ENCODE measurements at regions not wholly inside any gene's neighbourhood (a gene's known extent, or its start where the extent isn't known, plus 50 kb on each side); places are given as distances from the start of the nearest gene placed in this dataset.

- H3K9me3 ChIP-seq (ENCODE audit: control extremely low read depth in 1 of 5, control insufficient read depth in 4 of 5, insufficient read depth in 2 of 5, low read depth in 1 of 5, low read length in 4 of 5), result no peaks in the 10 kb centered on the region
- H3K27me3 ChIP-seq (replicated peaks in 2 of 5; ENCODE audit: control insufficient read depth in 4 of 5, insufficient read depth in 5 of 5, low read length in 4 of 5), result peaks cover 0 to 3% (median 2%) of the 10 kb centered on the region in 5 experiments
- no peak overlapping the region for H3K4me3 ChIP-seq (ENCODE audit: control insufficient read depth in 1 of 7, extremely low read depth in 1 of 7, insufficient read depth in 4 of 7, low read depth in 2 of 7, low read length in 6 of 7)
- POLR2A ChIA-PET, result interaction anchor here (0.6 kb wide), 1 partner anchor 12 kb away, joined by 3 read pairs; no protein-coding TSS in a partner anchor
- CTCF ChIA-PET, result no interaction called here
- H3K27ac ChIP-seq (ENCODE audit: insufficient read depth in 1 of 2, low read depth in 1 of 2, low read length in 2 of 2, poor library complexity in 1 of 2, severe bottlenecking in 2 of 2), result no peak overlapping the region
- no peaks in the 10 kb centered on the region for H3K4me1 ChIP-seq (ENCODE audit: control extremely low read depth in 1 of 4, control insufficient read depth in 4 of 4, insufficient read depth in 4 of 4, low read length in 3 of 4)
- H3K36me3 ChIP-seq (ENCODE audit: control insufficient read depth in 4 of 4, insufficient read depth in 4 of 4, low read length in 3 of 4), result no peaks in the 10 kb centered on the region
- no peak for DNase-seq
Observed at GRCh38 chr9:88243736-88244135, 105.5 kb upstream of the SPATA31C2 start.

DNA sequence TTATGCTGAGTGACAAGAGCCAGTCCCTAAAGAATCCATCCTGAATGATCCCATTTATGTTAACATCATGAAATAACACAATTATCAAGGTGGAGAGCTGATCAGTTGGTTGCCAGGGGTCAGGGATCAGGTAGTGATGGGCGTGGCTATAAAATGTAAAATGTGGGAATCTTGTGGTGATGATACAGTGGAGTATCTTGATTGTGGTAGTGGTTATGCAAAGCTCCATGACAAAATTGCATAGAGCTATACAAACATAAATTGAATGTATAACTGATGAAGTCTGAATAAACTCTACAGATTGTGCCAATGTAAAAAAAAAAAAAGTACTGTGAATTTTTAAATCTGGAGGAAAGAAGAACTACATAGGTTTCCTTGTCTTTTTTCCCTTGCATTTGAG is 104.6 kb upstream of the SPATA31C2 start:
- Histone ChIP-seq H3K27me3 (replicated peaks in 2 of 5; ENCODE audit: control insufficient read depth in 4 of 5, insufficient read depth in 5 of 5, low read length in 4 of 5) (peaks cover 0 to 3% (median 2%) of the 10 kb centered on the region in 5 experiments), H3K4me3 (ENCODE audit: control insufficient read depth in 1 of 7, extremely low read depth in 1 of 7, insufficient read depth in 4 of 7, low read depth in 2 of 7, low read length in 6 of 7) (no peak overlapping the region), H3K4me1 (ENCODE audit: control extremely low read depth in 1 of 4, control insufficient read depth in 4 of 4, insufficient read depth in 4 of 4, low read length in 3 of 4) (no peaks in the 10 kb centered on the region), H3K27ac (ENCODE audit: insufficient read depth in 1 of 2, low read depth in 1 of 2, low read length in 2 of 2, poor library complexity in 1 of 2, severe bottlenecking in 2 of 2) (no peak overlapping the region), H3K36me3 (ENCODE audit: control insufficient read depth in 4 of 4, insufficient read depth in 4 of 4, low read length in 3 of 4) (no peaks in the 10 kb centered on the region), H3K9me3 (ENCODE audit: control extremely low read depth in 1 of 5, control insufficient read depth in 4 of 5, insufficient read depth in 2 of 5, low read depth in 1 of 5, low read length in 4 of 5) (no peaks in the 10 kb centered on the region)
- no peak for DNase-seq
- WGBS (ENCODE audit: insufficient coverage), result 100% methylated on average over 1 of the region's 1 CpG
- ChIA-PET CTCF (no interaction called here), POLR2A (interaction anchor here (0.6 kb wide), 1 partner anchor 13 kb away, joined by 3 read pairs; no protein-coding TSS in a partner anchor)

DNA sequence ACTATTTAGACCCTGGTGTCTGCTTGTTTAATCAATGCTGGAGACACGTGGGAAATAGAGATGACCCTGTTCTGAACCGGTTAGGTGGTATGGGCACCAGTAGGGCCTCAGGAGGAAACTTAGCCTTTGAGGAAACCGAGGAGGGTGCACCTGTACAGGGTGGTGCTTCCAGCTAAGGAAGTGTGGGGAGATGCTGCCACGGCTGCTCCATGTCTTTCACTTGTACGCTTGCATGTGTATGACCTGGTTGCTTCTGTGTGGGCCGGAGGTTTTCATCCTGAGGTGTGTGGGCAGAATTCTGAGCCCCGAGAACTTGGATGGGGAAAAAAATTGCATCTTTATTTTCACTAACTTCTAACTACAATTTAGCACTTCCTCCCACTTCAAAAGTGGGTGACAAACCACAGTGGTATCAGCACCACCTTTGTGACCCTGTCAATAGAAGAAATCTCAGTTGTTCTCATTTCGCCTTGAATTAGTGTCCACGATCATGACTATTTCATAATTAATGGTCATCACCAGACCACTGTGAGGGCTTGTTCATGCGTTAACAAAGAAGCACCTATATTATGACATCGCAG is 99.8 kb upstream of the SPATA31C2 start:
- no peaks in the 10 kb centered on the region for H3K36me3 ChIP-seq (ENCODE audit: control insufficient read depth in 4 of 4, insufficient read depth in 4 of 4, low read length in 3 of 4)
- DNase-seq, result no peak
- POLR2A ChIA-PET, result no interaction called here
- H3K9me3 ChIP-seq (ENCODE audit: control extremely low read depth in 1 of 5, control insufficient read depth in 4 of 5, insufficient read depth in 2 of 5, low read depth in 1 of 5, low read length in 4 of 5), result no peaks in the 10 kb centered on the region
- H3K27me3 ChIP-seq (replicated peaks in 2 of 5; ENCODE audit: control insufficient read depth in 4 of 5, insufficient read depth in 5 of 5, low read length in 4 of 5), result no peaks in the 10 kb centered on the region
- no peak overlapping the region for H3K27ac ChIP-seq (ENCODE audit: insufficient read depth in 1 of 2, low read depth in 1 of 2, low read length in 2 of 2, poor library complexity in 1 of 2, severe bottlenecking in 2 of 2)
- H3K4me1 ChIP-seq (ENCODE audit: control extremely low read depth in 1 of 4, control insufficient read depth in 4 of 4, insufficient read depth in 4 of 4, low read length in 3 of 4), result no peaks in the 10 kb centered on the region
- CTCF ChIA-PET, result no interaction called here
- no peak overlapping the region for H3K4me3 ChIP-seq (ENCODE audit: control insufficient read depth in 1 of 7, extremely low read depth in 1 of 7, insufficient read depth in 4 of 7, low read depth in 2 of 7, low read length in 6 of 7)
- WGBS (ENCODE audit: insufficient coverage), result 94% methylated on average over 7 of the region's 11 CpGs

DNA sequence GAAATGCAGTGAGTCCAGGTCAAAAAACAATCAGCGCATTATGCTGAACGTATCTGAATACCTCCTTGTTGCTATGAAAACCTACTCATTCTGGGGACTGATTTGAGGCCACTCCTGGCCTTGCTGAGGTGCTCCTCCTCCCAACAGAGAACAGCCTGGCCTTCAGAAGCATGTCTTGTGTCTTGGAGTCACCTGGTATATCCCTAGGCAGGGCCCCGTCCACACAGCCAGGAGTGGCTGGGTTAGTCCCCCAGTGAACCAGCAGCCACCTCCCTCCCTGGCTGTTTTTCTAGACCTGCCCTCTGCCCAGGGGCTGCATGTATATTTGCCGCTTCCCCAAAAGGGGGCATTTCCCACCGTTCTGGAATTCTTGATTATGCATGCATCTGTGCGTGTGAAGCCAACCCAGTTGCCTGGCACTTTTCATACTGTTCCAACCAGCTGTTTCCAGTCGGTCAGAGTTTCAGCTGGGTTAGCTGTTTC is 99.2 kb upstream of the SPATA31C2 start:
- CTCF ChIA-PET, result no interaction called here
- no peak overlapping the region for H3K27ac ChIP-seq (ENCODE audit: insufficient read depth in 1 of 2, low read depth in 1 of 2, low read length in 2 of 2, poor library complexity in 1 of 2, severe bottlenecking in 2 of 2)
- H3K9me3 ChIP-seq (ENCODE audit: control extremely low read depth in 1 of 5, control insufficient read depth in 4 of 5, insufficient read depth in 2 of 5, low read depth in 1 of 5, low read length in 4 of 5), result no peaks in the 10 kb centered on the region
- POLR2A ChIA-PET, result no interaction called here
- H3K27me3 ChIP-seq (replicated peaks in 2 of 5; ENCODE audit: control insufficient read depth in 4 of 5, insufficient read depth in 5 of 5, low read length in 4 of 5), result peaks cover 0 to 3% (median 0%) of the 10 kb centered on the region in 5 experiments
- DNase-seq, result no peak
- no peak overlapping the region for H3K4me3 ChIP-seq (ENCODE audit: control insufficient read depth in 1 of 7, extremely low read depth in 1 of 7, insufficient read depth in 4 of 7, low read depth in 2 of 7, low read length in 6 of 7)
- no peaks in the 10 kb centered on the region for H3K4me1 ChIP-seq (ENCODE audit: control extremely low read depth in 1 of 4, control insufficient read depth in 4 of 4, insufficient read depth in 4 of 4, low read length in 3 of 4)
- WGBS (ENCODE audit: insufficient coverage), result 80% methylated on average over 7 of the region's 7 CpGs
- no peaks in the 10 kb centered on the region for H3K36me3 ChIP-seq (ENCODE audit: control insufficient read depth in 4 of 4, insufficient read depth in 4 of 4, low read length in 3 of 4)

DNA sequence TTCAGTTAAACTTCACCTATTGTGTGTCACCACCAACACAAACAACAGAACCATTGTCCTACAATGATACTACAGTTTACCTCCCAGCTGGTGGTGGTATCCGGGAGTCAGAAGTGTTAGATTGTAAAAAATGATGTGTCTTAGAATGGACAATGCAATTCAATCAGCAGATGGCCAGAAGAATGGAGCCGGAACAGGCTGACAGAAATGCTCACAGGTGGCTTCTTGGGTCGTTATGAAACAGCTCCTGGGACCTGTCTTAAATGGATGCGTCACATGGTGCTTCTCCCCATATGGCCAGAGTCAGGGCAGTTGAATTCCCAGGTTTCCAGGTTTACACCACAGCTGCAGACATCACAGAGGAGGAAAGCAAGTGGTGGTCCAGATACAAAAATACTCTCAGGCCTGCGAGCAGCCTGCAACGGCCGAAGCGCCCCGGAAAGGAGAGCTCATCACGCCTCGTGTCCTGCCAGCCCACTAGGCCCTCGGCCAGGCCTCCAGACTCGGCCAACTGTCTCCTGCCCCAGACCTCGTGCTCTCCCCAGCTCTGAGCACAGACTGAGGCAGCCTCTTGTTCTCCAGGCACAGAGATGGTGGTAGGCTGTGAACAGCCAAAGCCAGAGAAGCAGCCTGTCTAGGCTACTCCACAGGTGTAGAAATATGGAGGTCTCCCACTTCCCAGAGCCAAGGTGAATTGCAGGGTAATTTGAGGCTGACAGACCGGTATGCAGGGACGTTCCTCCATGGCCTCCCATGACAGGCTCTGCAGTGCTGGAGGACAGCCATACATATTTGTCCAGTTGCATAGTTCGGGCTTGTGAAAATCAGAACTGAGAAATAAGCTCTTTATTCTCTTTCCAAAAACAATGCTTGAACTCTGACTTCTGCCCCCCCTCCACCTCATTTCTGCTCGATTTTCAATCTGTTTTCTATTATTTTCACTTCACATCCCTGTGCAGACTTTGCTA is 98.5 kb upstream of the SPATA31C2 start:
- CTCF ChIA-PET, result no interaction called here
- peaks cover 0 to 3% (median 0%) of the 10 kb centered on the region in 5 experiments for H3K27me3 ChIP-seq (replicated peaks in 2 of 5; ENCODE audit: control insufficient read depth in 4 of 5, insufficient read depth in 5 of 5, low read length in 4 of 5)
- H3K36me3 ChIP-seq (ENCODE audit: control insufficient read depth in 4 of 4, insufficient read depth in 4 of 4, low read length in 3 of 4), result no peaks in the 10 kb centered on the region
- H3K4me1 ChIP-seq (ENCODE audit: control extremely low read depth in 1 of 4, control insufficient read depth in 4 of 4, insufficient read depth in 4 of 4, low read length in 3 of 4), result no peaks in the 10 kb centered on the region
- H3K4me3 ChIP-seq (ENCODE audit: control insufficient read depth in 1 of 7, extremely low read depth in 1 of 7, insufficient read depth in 4 of 7, low read depth in 2 of 7, low read length in 6 of 7), result no peak overlapping the region
- 92% methylated on average over 17 of the region's 18 CpGs for WGBS (ENCODE audit: insufficient coverage)
- DNase-seq, result no peak
- no peak overlapping the region for H3K27ac ChIP-seq (ENCODE audit: insufficient read depth in 1 of 2, low read depth in 1 of 2, low read length in 2 of 2, poor library complexity in 1 of 2, severe bottlenecking in 2 of 2)
- POLR2A ChIA-PET, result no interaction called here
- peaks cover 0 to 5% (median 0%) of the 10 kb centered on the region in 5 experiments for H3K9me3 ChIP-seq (ENCODE audit: control extremely low read depth in 1 of 5, control insufficient read depth in 4 of 5, insufficient read depth in 2 of 5, low read depth in 1 of 5, low read length in 4 of 5)

- Histone ChIP-seq H3K27me3 (replicated peaks in 2 of 5; ENCODE audit: control insufficient read depth in 4 of 5, insufficient read depth in 5 of 5, low read length in 4 of 5) (peaks cover 0 to 3% (median 0%) of the 10 kb centered on the region in 5 experiments), H3K9me3 (ENCODE audit: control extremely low read depth in 1 of 5, control insufficient read depth in 4 of 5, insufficient read depth in 2 of 5, low read depth in 1 of 5, low read length in 4 of 5) (peaks cover 0 to 5% (median 0%) of the 10 kb centered on the region in 5 experiments), H3K27ac (ENCODE audit: insufficient read depth in 1 of 2, low read depth in 1 of 2, low read length in 2 of 2, poor library complexity in 1 of 2, severe bottlenecking in 2 of 2) (no peak overlapping the region), H3K36me3 (ENCODE audit: control insufficient read depth in 4 of 4, insufficient read depth in 4 of 4, low read length in 3 of 4) (no peaks in the 10 kb centered on the region), H3K4me1 (ENCODE audit: control extremely low read depth in 1 of 4, control insufficient read depth in 4 of 4, insufficient read depth in 4 of 4, low read length in 3 of 4) (no peaks in the 10 kb centered on the region), H3K4me3 (ENCODE audit: control insufficient read depth in 1 of 7, extremely low read depth in 1 of 7, insufficient read depth in 4 of 7, low read depth in 2 of 7, low read length in 6 of 7) (no peak overlapping the region)
- 100% methylated on average over 2 of the region's 2 CpGs for WGBS (ENCODE audit: insufficient coverage)
- ChIA-PET CTCF (no interaction called here), POLR2A (no interaction called here)
- DNase-seq, result no peak
Observed at GRCh38 chr9:88235615-88236014, 97.3 kb upstream of the SPATA31C2 start.

GRCh38 chr9:88234114-88234513 is 95.8 kb upstream of the SPATA31C2 start:
- CTCF ChIA-PET, result no interaction called here

More at GRCh38 chr9:88234114-88234513, 95.8 kb upstream of the SPATA31C2 start:
- no peaks in the 10 kb centered on the region for H3K36me3 ChIP-seq (ENCODE audit: control insufficient read depth in 4 of 4, insufficient read depth in 4 of 4, low read length in 3 of 4)
- POLR2A ChIA-PET, result no interaction called here
- no peak overlapping the region for H3K4me3 ChIP-seq (ENCODE audit: control insufficient read depth in 1 of 7, extremely low read depth in 1 of 7, insufficient read depth in 4 of 7, low read depth in 2 of 7, low read length in 6 of 7)
- DNase-seq, result no peak
- WGBS (ENCODE audit: insufficient coverage), result 87% methylated on average over 7 of the region's 8 CpGs
- peaks cover 0 to 3% (median 0%) of the 10 kb centered on the region in 5 experiments for H3K27me3 ChIP-seq (replicated peaks in 2 of 5; ENCODE audit: control insufficient read depth in 4 of 5, insufficient read depth in 5 of 5, low read length in 4 of 5)
- peaks cover 0 to 6% (median 0%) of the 10 kb centered on the region in 5 experiments for H3K9me3 ChIP-seq (ENCODE audit: control extremely low read depth in 1 of 5, control insufficient read depth in 4 of 5, insufficient read depth in 2 of 5, low read depth in 1 of 5, low read length in 4 of 5)
- H3K27ac ChIP-seq (ENCODE audit: insufficient read depth in 1 of 2, low read depth in 1 of 2, low read length in 2 of 2, poor library complexity in 1 of 2, severe bottlenecking in 2 of 2), result no peak overlapping the region
- H3K4me1 ChIP-seq (ENCODE audit: control extremely low read depth in 1 of 4, control insufficient read depth in 4 of 4, insufficient read depth in 4 of 4, low read length in 3 of 4), result no peaks in the 10 kb centered on the region

Measured in common myeloid progenitor, CD34-positive (primary cell).